PC-9 (cell line): ENCODE measurements at regions not wholly inside any gene's neighbourhood (a gene's known extent, or its start where the extent isn't known, plus 50 kb on each side); places are given as distances from the start of the nearest gene placed in this dataset.

ENCODE experiments used
- BruUV-seq: library from RNA; stranded (reverse); fragments of 400-500 nt; replicated peaks from 2 replicates; lab custom pipeline; 2021; lab: Mats Ljungman, UMichigan
- CTCF ChIA-PET: fragments of 300-600 bp; sonication (Branson Sonifier 250); formaldehyde crosslinking; loops from one replicate; lab custom pipeline; 2022; ENCODE audit warnings: antibody characterized with exemption; lab: Charles Lee
- POLR2A ChIA-PET: fragments of 300-600 bp; sonication (Branson Sonifier 250); formaldehyde crosslinking; loops from one replicate; lab custom pipeline; 2022; ENCODE audit warnings: antibody characterized with exemption; ENCODE audit not compliant: unreplicated experiment; lab: Charles Lee
- DNase-seq, 2 experiments: peaks; one replicate each; pipeline versions ENCODE4 v3.0.0 to v3.0.0-alpha.2; 2015 to 2022; ENCODE audit warnings: mixed read lengths in 1 of 2
- H2AFZ ChIP-seq: fragments of 200-600 bp; sonication (generic); 2 replicates; pipeline ENCODE4 v1.8.1; 2017; ENCODE audit warnings: antibody characterized with exemption
- H3F3A ChIP-seq: fragments of 200-600 bp; sonication (generic); 2 replicates; pipeline ENCODE4 v1.8.1; 2017; ENCODE audit warnings: antibody characterized with exemption, mild to moderate bottlenecking, low read depth; ENCODE audit not compliant: insufficient read depth
- H3K27ac ChIP-seq: fragments of 200-600 bp; sonication (generic); 2 replicates; pipeline ENCODE4 v1.6.1; 2016; ENCODE audit warnings: mixed run types
- H3K27me3 ChIP-seq: fragments of 200-600 bp; sonication (generic); 2 replicates; pipeline ENCODE4 v1.6.1; 2016; ENCODE audit warnings: low read depth, mixed run types; ENCODE audit not compliant: insufficient read depth
- H3K36me3 ChIP-seq: fragments of 200-600 bp; sonication (generic); 2 replicates; pipeline ENCODE4 v1.6.1; 2016; ENCODE audit warnings: low read depth, mixed run types
- H3K4me1 ChIP-seq: fragments of 200-600 bp; sonication (generic); replicated peaks from 2 replicates; pipeline ENCODE4 v1.6.1; 2016; ENCODE audit warnings: mixed run types; ENCODE audit not compliant: insufficient read depth
- H3K4me2 ChIP-seq: fragments of 200-600 bp; sonication (generic); 2 replicates; pipeline ENCODE4 v1.6.1; 2017; ENCODE audit warnings: mixed run types
- H3K4me3 ChIP-seq: fragments of 200-600 bp; sonication (generic); 2 replicates; pipeline ENCODE4 v1.6.1; 2016; ENCODE audit warnings: mixed run types
- H3K79me2 ChIP-seq: fragments of 200-600 bp; sonication (generic); 2 replicates; pipeline ENCODE4 v1.6.1; 2017; ENCODE audit warnings: low read depth, mixed run types
- H3K9me2 ChIP-seq: fragments of 200-600 bp; sonication (generic); 2 replicates; pipeline ENCODE4 v1.8.1; 2017; ENCODE audit warnings: mild to moderate bottlenecking; ENCODE audit not compliant: insufficient read depth
- H3K9me3 ChIP-seq: fragments of 200-600 bp; sonication (generic); 2 replicates; pipeline ENCODE4 v1.8.1; 2016; ENCODE audit warnings: low read depth; ENCODE audit not compliant: insufficient read depth
- H4K20me1 ChIP-seq: fragments of 200-600 bp; sonication (generic); 2 replicates; pipeline ENCODE4 v1.8.1; 2017; ENCODE audit not compliant: insufficient read depth
- CTCF ChIP-seq: fragments of 200-600 bp; sonication (generic); conservative IDR thresholded peaks from 2 replicates; pipeline ENCODE4 v1.6.1; 2017; ENCODE audit warnings: mixed run types, antibody characterized with exemption, mild to moderate bottlenecking, moderate library complexity
- EZH2 ChIP-seq: fragments of 200-600 bp; sonication (generic); IDR thresholded peaks from 2 replicates; pipeline ENCODE4 v1.8.0; 2017; ENCODE audit warnings: antibody characterized with exemption, low read depth
- intact Hi-C: fragments of 100-400 bp; cut with micrococcal nuclease; formaldehyde crosslinking; loops from one replicate; pipeline ENCODE4 v1.10.0; 2022; ENCODE audit not compliant: unreplicated experiment

GRCh38 chr3:67142432-67142831, 144.3 kb downstream of the KBTBD8 start:
- Histone ChIP-seq H3K4me3 (no peak overlapping the region), H2AFZ (no peak overlapping the region), H3K27ac (no peak overlapping the region), H3K9me3 (no peaks in the 10 kb centered on the region), H4K20me1 (no peaks in the 10 kb centered on the region), H3K27me3 (no peaks in the 10 kb centered on the region), H3F3A (no peaks in the 10 kb centered on the region), H3K4me2 (no peak overlapping the region), H3K36me3 (no peaks in the 10 kb centered on the region), H3K4me1 (no peaks in the 10 kb centered on the region), H3K9me2 (no peaks in the 10 kb centered on the region), H3K79me2 (no peaks in the 10 kb centered on the region)
- BruUV-seq: no TSS peak
- intact Hi-C loops: no loop called here
- no peak for TF ChIP-seq CTCF
- no peak for TF ChIP-seq EZH2
- ChIA-PET POLR2A (no interaction called here), CTCF (no interaction called here)
- DNase-seq: no peak

- TF ChIP-seq EZH2 (no peak), CTCF (no peak)
- no peaks in the 10 kb centered on the region for H3K9me2 ChIP-seq
- ChIA-PET CTCF (no interaction called here), POLR2A (no interaction called here)
- intact Hi-C loops: no loop called here
- BruUV-seq: no TSS peak
- DNase-seq: no peak
- H3K4me2 ChIP-seq: no peak overlapping the region
- no peak overlapping the region for H2AFZ ChIP-seq
- H3K4me3 ChIP-seq: no peak overlapping the region
- no peaks in the 10 kb centered on the region for H3F3A ChIP-seq
- no peaks in the 10 kb centered on the region for H3K9me3 ChIP-seq
- no peaks in the 10 kb centered on the region for H3K36me3 ChIP-seq
- H4K20me1 ChIP-seq: no peaks in the 10 kb centered on the region
- no peak overlapping the region for H3K27ac ChIP-seq
- H3K79me2 ChIP-seq: no peaks in the 10 kb centered on the region
- no peaks in the 10 kb centered on the region for H3K4me1 ChIP-seq
- no peaks in the 10 kb centered on the region for H3K27me3 ChIP-seq
Measured at GRCh38 chr3:67145738-67146137, 147.6 kb downstream of the KBTBD8 start.

GRCh38 chr3:67154429-67154828, 156.3 kb downstream of the KBTBD8 start:
- BruUV-seq: no TSS peak
- POLR2A ChIA-PET: no interaction called here
- TF ChIP-seq CTCF (no peak), EZH2 (no peak)
- H3F3A ChIP-seq: no peaks in the 10 kb centered on the region
- no peak overlapping the region for H2AFZ ChIP-seq
- no peaks in the 10 kb centered on the region for H3K4me1 ChIP-seq
- H3K79me2 ChIP-seq: no peaks in the 10 kb centered on the region
- intact Hi-C loops: no loop called here
- no peaks in the 10 kb centered on the region for H3K9me3 ChIP-seq
- no peak overlapping the region for H3K4me2 ChIP-seq
- H3K27ac ChIP-seq: no peak overlapping the region
- H3K27me3 ChIP-seq: no peaks in the 10 kb centered on the region
- H4K20me1 ChIP-seq: no peaks in the 10 kb centered on the region
- H3K4me3 ChIP-seq: no peak overlapping the region
- no peak for DNase-seq
- no peaks in the 10 kb centered on the region for H3K36me3 ChIP-seq
- CTCF ChIA-PET: no interaction called here
- no peaks in the 10 kb centered on the region for H3K9me2 ChIP-seq
